SK-N-SH (cell line): ENCODE measurements at regions not wholly inside any gene's neighbourhood (a gene's known extent, or its start where the extent isn't known, plus 50 kb on each side); places are given as distances from the start of the nearest gene placed in this dataset.

Experiments
- CTCF ChIA-PET: fragments of 300-600, 350-600 bp; formaldehyde crosslinking; extraction: SDS; loops from one replicate; lab custom pipeline; 2021; lab: Yijun Ruan, JAX
- POLR2A ChIA-PET: fragments of 350-600 bp; sonication (Branson Sonifier 250); formaldehyde crosslinking; extraction: SDS; loops from one replicate; lab custom pipeline; 2020; ENCODE audit warnings: antibody characterized with exemption, inconsistent platforms; lab: Yijun Ruan, JAX
- DNase-seq: peaks from one replicate; pipeline ENCODE4 v3.0.0; 2012
- H2AFZ ChIP-seq: fragments of 200-600 bp; sonication (generic); 2 replicates; pipeline ENCODE4 v1.8.1; 2016; ENCODE audit warnings: antibody characterized with exemption, mild to moderate bottlenecking, low read depth
- H3F3A ChIP-seq: fragments of 200-600 bp; sonication (generic); replicated peaks from 2 replicates; pipeline ENCODE3; 2016; ENCODE audit warnings: antibody characterized with exemption, mild to moderate bottlenecking; ENCODE audit not compliant: insufficient read depth
- H3K27ac ChIP-seq, 2 experiments: fragments of 200-500 bp in 1 of 2; fragments of 200-600 bp in 1 of 2; sonication (Bioruptor generic) in 1 of 2; sonication (generic), shearing (Covaris generic) in 1 of 2; 2 replicates each; pipeline versions ENCODE4 v1.5.1 to v1.6.1; 2014 to 2016; ENCODE audit warnings: low read depth in 2 of 2, inconsistent platforms in 1 of 2, low read length in 1 of 2, mild to moderate bottlenecking in 1 of 2, mixed read lengths in 1 of 2
- H3K27me3 ChIP-seq: fragments of 200-600 bp; sonication (generic), shearing (Covaris generic); 2 replicates; pipeline ENCODE4 v1.6.1; 2016; ENCODE audit warnings: mixed run types; ENCODE audit not compliant: insufficient read depth
- H3K36me3 ChIP-seq, 2 experiments: fragments of 200-500 bp in 1 of 2; fragments of 200-600 bp in 1 of 2; sonication (Bioruptor generic) in 1 of 2; sonication (generic) in 1 of 2; replicated peaks in 1 of 2; 2 replicates each; pipeline versions ENCODE3 to v1.5.1; 2014 to 2016; ENCODE audit warnings: low read length in 1 of 2, mild to moderate bottlenecking in 1 of 2; ENCODE audit not compliant: insufficient read depth in 2 of 2, control insufficient read depth in 1 of 2
- H3K4me1 ChIP-seq, 2 experiments: fragments of 200-500 bp in 1 of 2; fragments of 200-600 bp in 1 of 2; sonication (Bioruptor generic) in 1 of 2; sonication (generic), shearing (Covaris generic) in 1 of 2; 2 replicates each; pipeline versions ENCODE4 v1.5.1 to v1.6.1; 2014 to 2016; ENCODE audit warnings: low read depth in 1 of 2, low read length in 1 of 2, mixed run types in 1 of 2; ENCODE audit not compliant: insufficient read depth in 2 of 2, control insufficient read depth in 1 of 2
- H3K4me2 ChIP-seq: fragments of 200-600 bp; sonication (generic), shearing (Covaris generic); 2 replicates; pipeline ENCODE4 v1.6.1; 2017; ENCODE audit warnings: mixed run types
- H3K4me3 ChIP-seq, 2 experiments: fragments of 200-500 bp in 1 of 2; fragments of 200-600 bp in 1 of 2; sonication (Bioruptor generic) in 1 of 2; sonication (generic), shearing (Covaris generic) in 1 of 2; 2 replicates each; pipeline versions ENCODE4 v1.5.1 to v1.8.1; 2014 to 2016; ENCODE audit warnings: low read depth in 2 of 2, inconsistent platforms in 1 of 2, low read length in 1 of 2, mild to moderate bottlenecking in 1 of 2, mixed read lengths in 1 of 2, moderate library complexity in 1 of 2
- H3K79me2 ChIP-seq: fragments of 200-600 bp; sonication (generic); 2 replicates; pipeline ENCODE4 v1.8.1; 2017; ENCODE audit warnings: mild to moderate bottlenecking; ENCODE audit not compliant: insufficient read depth
- H3K9ac ChIP-seq: fragments of 200-600 bp; sonication (generic); 2 replicates; pipeline ENCODE4 v1.6.1; 2017; ENCODE audit warnings: mixed run types
- H3K9me2 ChIP-seq: fragments of 200-600 bp; sonication (generic); 2 replicates; pipeline ENCODE4 v1.6.1; 2017; ENCODE audit warnings: mixed run types
- H3K9me3 ChIP-seq: fragments of 200-600 bp; sonication (generic); 2 replicates; pipeline ENCODE4 v1.6.1; 2017; ENCODE audit warnings: mixed run types, mild to moderate bottlenecking, moderate library complexity
- H4K20me1 ChIP-seq: fragments of 200-600 bp; sonication (generic); 2 replicates; pipeline ENCODE4 v1.6.1; 2017; ENCODE audit warnings: mild to moderate bottlenecking, mixed run types; ENCODE audit not compliant: insufficient read depth
- NFIC ChIP-seq: IDR thresholded peaks from 2 replicates; pipeline ENCODE4 v1.4.0; 2012; ENCODE audit warnings: borderline replicate concordance
- POLR2AphosphoS5 ChIP-seq: IDR thresholded peaks from 2 replicates; pipeline ENCODE4 v1.6.1; 2012; ENCODE audit warnings: low read depth, low read length
- SIN3A ChIP-seq: IDR thresholded peaks from 2 replicates; pipeline ENCODE4 v1.6.1; 2012; ENCODE audit warnings: low read depth, mild to moderate bottlenecking, low read length, moderate library complexity, borderline replicate concordance
- SMC3 ChIP-seq: IDR thresholded peaks from 2 replicates; pipeline ENCODE4 v1.6.1; 2012; ENCODE audit warnings: low read depth, low read length, improper control_type of control experiment
- TCF12 ChIP-seq: IDR thresholded peaks from 2 replicates; pipeline ENCODE4 v1.4.0; 2012
- TEAD4 ChIP-seq: IDR thresholded peaks from 2 replicates; pipeline ENCODE4 v1.4.0; 2012; ENCODE audit warnings: mild to moderate bottlenecking, borderline replicate concordance; ENCODE audit not compliant: insufficient read depth
- WGBS: methylation state at CpG from one replicate; pipeline ENCODE4 v1.1.6; 2017; ENCODE audit warnings: low lambda C conversion rate; 5-methylcytosine and 5-hydroxymethylcytosine counted together
- TF ChIP-seq, protein P1 (sequence below): fragments of 200-600 bp; sonication (generic); IDR thresholded peaks from 2 replicates; pipeline ENCODE4 v1.6.1; 2017; ENCODE audit warnings: antibody characterized with exemption, mild to moderate bottlenecking, moderate library complexity
- TF ChIP-seq, protein P2 (sequence below): fragments of 150-350 bp; IDR thresholded peaks from 2 replicates; pipeline ENCODE4 v1.6.1; 2016; ENCODE audit warnings: mild to moderate bottlenecking, low read depth, low read length
- TF ChIP-seq, protein P3 (sequence below): IDR thresholded peaks from 2 replicates; pipeline ENCODE4 v1.4.0; 2012; ENCODE audit warnings: low read depth
- TF ChIP-seq, protein P4 (sequence below): IDR thresholded peaks from 2 replicates; pipeline ENCODE4 v1.4.0; 2012; ENCODE audit warnings: low read depth, borderline replicate concordance
- TF ChIP-seq, protein P5 (sequence below): fragments of 150-350 bp; IDR thresholded peaks from 2 replicates; pipeline ENCODE4 v1.6.1; 2017; ENCODE audit warnings: antibody characterized with exemption, low read length, low read depth, borderline replicate concordance

DNA sequence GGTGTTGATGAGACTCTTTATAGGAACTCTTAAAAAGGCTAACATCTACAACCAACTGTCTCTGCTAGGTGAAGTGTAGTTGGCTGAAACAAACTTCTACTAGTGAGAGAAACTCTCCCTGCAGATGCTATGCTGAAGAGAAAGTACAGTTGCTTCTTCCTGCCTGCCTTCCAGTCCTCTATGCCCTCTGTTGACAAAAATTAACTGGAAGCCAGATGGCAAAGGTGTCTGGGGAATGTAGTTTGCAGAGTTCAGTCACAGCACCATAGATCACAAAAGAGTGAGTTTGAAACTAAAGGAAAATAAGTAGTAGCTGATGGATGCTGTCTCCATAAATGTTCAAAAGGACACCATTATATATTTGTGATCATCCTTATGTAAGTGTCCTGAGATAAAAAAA lies 958.8 kb upstream of the NRXN1 start:
- no peaks in the 10 kb centered on the region for H3K79me2 ChIP-seq
- no peak for TF ChIP-seq SMC3
- TF ChIP-seq TEAD4 = no peak
- TF ChIP-seq POLR2AphosphoS5 = no peak
- TF ChIP-seq, protein P1, sequence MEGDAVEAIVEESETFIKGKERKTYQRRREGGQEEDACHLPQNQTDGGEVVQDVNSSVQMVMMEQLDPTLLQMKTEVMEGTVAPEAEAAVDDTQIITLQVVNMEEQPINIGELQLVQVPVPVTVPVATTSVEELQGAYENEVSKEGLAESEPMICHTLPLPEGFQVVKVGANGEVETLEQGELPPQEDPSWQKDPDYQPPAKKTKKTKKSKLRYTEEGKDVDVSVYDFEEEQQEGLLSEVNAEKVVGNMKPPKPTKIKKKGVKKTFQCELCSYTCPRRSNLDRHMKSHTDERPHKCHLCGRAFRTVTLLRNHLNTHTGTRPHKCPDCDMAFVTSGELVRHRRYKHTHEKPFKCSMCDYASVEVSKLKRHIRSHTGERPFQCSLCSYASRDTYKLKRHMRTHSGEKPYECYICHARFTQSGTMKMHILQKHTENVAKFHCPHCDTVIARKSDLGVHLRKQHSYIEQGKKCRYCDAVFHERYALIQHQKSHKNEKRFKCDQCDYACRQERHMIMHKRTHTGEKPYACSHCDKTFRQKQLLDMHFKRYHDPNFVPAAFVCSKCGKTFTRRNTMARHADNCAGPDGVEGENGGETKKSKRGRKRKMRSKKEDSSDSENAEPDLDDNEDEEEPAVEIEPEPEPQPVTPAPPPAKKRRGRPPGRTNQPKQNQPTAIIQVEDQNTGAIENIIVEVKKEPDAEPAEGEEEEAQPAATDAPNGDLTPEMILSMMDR = no peak
- TF ChIP-seq, protein P2, sequence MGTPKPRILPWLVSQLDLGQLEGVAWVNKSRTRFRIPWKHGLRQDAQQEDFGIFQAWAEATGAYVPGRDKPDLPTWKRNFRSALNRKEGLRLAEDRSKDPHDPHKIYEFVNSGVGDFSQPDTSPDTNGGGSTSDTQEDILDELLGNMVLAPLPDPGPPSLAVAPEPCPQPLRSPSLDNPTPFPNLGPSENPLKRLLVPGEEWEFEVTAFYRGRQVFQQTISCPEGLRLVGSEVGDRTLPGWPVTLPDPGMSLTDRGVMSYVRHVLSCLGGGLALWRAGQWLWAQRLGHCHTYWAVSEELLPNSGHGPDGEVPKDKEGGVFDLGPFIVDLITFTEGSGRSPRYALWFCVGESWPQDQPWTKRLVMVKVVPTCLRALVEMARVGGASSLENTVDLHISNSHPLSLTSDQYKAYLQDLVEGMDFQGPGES = no peak
- TF ChIP-seq, protein P3, sequence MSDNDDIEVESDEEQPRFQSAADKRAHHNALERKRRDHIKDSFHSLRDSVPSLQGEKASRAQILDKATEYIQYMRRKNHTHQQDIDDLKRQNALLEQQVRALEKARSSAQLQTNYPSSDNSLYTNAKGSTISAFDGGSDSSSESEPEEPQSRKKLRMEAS = no peak
- TF ChIP-seq, protein P4, sequence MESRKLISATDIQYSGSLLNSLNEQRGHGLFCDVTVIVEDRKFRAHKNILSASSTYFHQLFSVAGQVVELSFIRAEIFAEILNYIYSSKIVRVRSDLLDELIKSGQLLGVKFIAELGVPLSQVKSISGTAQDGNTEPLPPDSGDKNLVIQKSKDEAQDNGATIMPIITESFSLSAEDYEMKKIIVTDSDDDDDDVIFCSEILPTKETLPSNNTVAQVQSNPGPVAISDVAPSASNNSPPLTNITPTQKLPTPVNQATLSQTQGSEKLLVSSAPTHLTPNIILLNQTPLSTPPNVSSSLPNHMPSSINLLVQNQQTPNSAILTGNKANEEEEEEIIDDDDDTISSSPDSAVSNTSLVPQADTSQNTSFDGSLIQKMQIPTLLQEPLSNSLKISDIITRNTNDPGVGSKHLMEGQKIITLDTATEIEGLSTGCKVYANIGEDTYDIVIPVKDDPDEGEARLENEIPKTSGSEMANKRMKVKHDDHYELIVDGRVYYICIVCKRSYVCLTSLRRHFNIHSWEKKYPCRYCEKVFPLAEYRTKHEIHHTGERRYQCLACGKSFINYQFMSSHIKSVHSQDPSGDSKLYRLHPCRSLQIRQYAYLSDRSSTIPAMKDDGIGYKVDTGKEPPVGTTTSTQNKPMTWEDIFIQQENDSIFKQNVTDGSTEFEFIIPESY = no peak
- TF ChIP-seq, all 33 proteins: peak for 0
- Histone ChIP-seq H3K9me2 (no peaks in the 10 kb centered on the region), H3K4me3 (no peak overlapping the region), H3K4me1 (peaks cover 0 to 17% of the 10 kb centered on the region in 2 experiments; a peak in 3 of 4 replicates), H3K27me3 (no peaks in the 10 kb centered on the region), H3F3A (peaks cover 14% of the 10 kb centered on the region), H3K9me3 (no peaks in the 10 kb centered on the region), H3K4me2 (no peak overlapping the region), H3K9ac (no peak overlapping the region), H3K36me3 (no peaks in the 10 kb centered on the region), H2AFZ (no peak overlapping the region; the same call in 1 of the 2 replicates), H4K20me1 (no peaks in the 10 kb centered on the region), H3K27ac (no peak overlapping the region)
- ChIA-PET POLR2A (no interaction called here), CTCF (no interaction called here)
- DNase-seq = no peak

DNA sequence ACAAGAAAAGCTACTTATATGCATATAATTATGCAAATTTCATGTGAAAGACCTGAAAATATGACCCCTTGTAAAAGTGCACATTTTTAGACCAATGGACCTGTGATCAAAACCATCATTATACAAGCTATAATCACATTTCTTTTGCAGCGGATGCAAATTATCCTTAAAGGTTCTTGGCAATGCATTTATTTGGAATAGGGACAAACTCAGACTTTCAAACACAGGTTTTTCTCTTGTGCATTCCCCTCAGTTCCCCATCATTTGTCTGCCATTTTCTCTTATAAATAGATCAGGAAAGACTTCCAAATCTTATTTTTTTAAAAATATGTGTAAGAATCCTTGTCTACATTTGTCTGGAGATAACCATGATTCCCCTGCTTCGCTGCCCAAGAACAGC lies 954.2 kb upstream of the NRXN1 start:
- POLR2A ChIA-PET = no interaction called here
- 46% methylated on average over 2 of the region's 2 CpGs for WGBS
- no peak for DNase-seq

More for the DNA sequence above, 954.2 kb upstream of the NRXN1 start:
- Histone ChIP-seq H2AFZ (no peak overlapping the region), H3K4me3 (no peak overlapping the region), H3K9ac (no peak overlapping the region), H3K9me3 (no peaks in the 10 kb centered on the region), H3K4me2 (no peak overlapping the region), H3K9me2 (no peaks in the 10 kb centered on the region), H3K27ac (no peak overlapping the region), H3K79me2 (no peaks in the 10 kb centered on the region), H4K20me1 (no peaks in the 10 kb centered on the region), H3K36me3 (no peaks in the 10 kb centered on the region), H3F3A (no peaks in the 10 kb centered on the region), H3K4me1 (no peaks in the 10 kb centered on the region; a peak in 2 of 4 replicates), H3K27me3 (no peaks in the 10 kb centered on the region)
- TF ChIP-seq SMC3 (no peak), TCF12 (no peak), SIN3A (no peak), NFIC (no peak)
- TF ChIP-seq, protein P5, sequence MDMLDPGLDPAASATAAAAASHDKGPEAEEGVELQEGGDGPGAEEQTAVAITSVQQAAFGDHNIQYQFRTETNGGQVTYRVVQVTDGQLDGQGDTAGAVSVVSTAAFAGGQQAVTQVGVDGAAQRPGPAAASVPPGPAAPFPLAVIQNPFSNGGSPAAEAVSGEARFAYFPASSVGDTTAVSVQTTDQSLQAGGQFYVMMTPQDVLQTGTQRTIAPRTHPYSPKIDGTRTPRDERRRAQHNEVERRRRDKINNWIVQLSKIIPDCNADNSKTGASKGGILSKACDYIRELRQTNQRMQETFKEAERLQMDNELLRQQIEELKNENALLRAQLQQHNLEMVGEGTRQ = no peak
- CTCF ChIA-PET = no interaction called here
